ENCODE measurements at regions not wholly inside any gene's neighbourhood (a gene's known extent, or its start where the extent isn't known, plus 50 kb on each side); places are given as distances from the start of the nearest gene placed in this dataset.

- TF ChIP-seq EP300 (IDR thresholded peaks at IDR 0.05): no peak
- no peak for TF ChIP-seq CTCF (IDR thresholded peaks at IDR 0.05)
- no peak for TF ChIP-seq POLR2AphosphoS5 (IDR thresholded peaks at IDR 0.05)
- no peak for TF ChIP-seq POLR2A (IDR thresholded peaks at IDR 0.05)
- Histone ChIP-seq H3K36me3 (no peaks in the 10 kb centered on the region), H3K27me3 (no peaks in the 10 kb centered on the region), H3K4me3 (no peak overlapping the region), H3K4me1 (peaks cover 0 to 13% (median 0%) of the 10 kb centered on the region in 4 donors), H3K27ac (no peak overlapping the region), H3K9me3 (no peaks in the 10 kb centered on the region)
- intact Hi-C loops (cut with DNase I): no loop called here
- no peak for DNase-seq
- WGBS, 2 donors: 58 to 80% methylated on average over 5 of the region's 5 CpGs
Observed at GRCh38 chr4:159498446-159499115, 395.7 kb downstream of the RAPGEF2 start.

GRCh38 chr4:159500861-159501260, 398.0 kb downstream of the RAPGEF2 start:
- Histone ChIP-seq H3K9me3 (no peaks in the 10 kb centered on the region), H3K27me3 (no peaks in the 10 kb centered on the region), H3K27ac (no peak overlapping the region), H3K4me3 (no peak overlapping the region), H3K36me3 (no peaks in the 10 kb centered on the region), H3K4me1 (peaks cover 0 to 13% (median 0%) of the 10 kb centered on the region in 4 donors)
- WGBS, 2 donors: 71 to 72% methylated on average over 2 of the region's 2 CpGs
- TF ChIP-seq EP300 (IDR thresholded peaks at IDR 0.05) (no peak), POLR2A (IDR thresholded peaks at IDR 0.05) (no peak), CTCF (IDR thresholded peaks at IDR 0.05) (no peak), POLR2AphosphoS5 (IDR thresholded peaks at IDR 0.05) (no peak)
- intact Hi-C loops (cut with DNase I): no loop called here
- DNase-seq: no peak

GRCh38 chr4:159503236-159504008, 400.5 kb downstream of the RAPGEF2 start:
- Histone ChIP-seq H3K27me3 (no peaks in the 10 kb centered on the region), H3K4me3 (no peak overlapping the region), H3K36me3 (no peaks in the 10 kb centered on the region), H3K9me3 (no peaks in the 10 kb centered on the region), H3K4me1 (peaks cover 0 to 5% (median 0%) of the 10 kb centered on the region in 4 donors), H3K27ac (no peak overlapping the region)
- DNase-seq: no peak
- TF ChIP-seq CTCF (IDR thresholded peaks at IDR 0.05) (no peak), POLR2A (IDR thresholded peaks at IDR 0.05) (no peak), POLR2AphosphoS5 (IDR thresholded peaks at IDR 0.05) (no peak), EP300 (IDR thresholded peaks at IDR 0.05) (no peak)
- WGBS, 2 donors: 56 to 67% methylated on average over 14 of the region's 14 CpGs
- intact Hi-C loops (cut with DNase I): no loop called here

- H3K4me3 ChIP-seq: no peak overlapping the region
- no peak overlapping the region for H3K27ac ChIP-seq
- H3K9me3 ChIP-seq: no peaks in the 10 kb centered on the region
- TF ChIP-seq POLR2AphosphoS5 (IDR thresholded peaks at IDR 0.05): no peak
- TF ChIP-seq POLR2A (IDR thresholded peaks at IDR 0.05): no peak
- no peak for TF ChIP-seq EP300 (IDR thresholded peaks at IDR 0.05)
- TF ChIP-seq CTCF (IDR thresholded peaks at IDR 0.05): no peak
- no peaks in the 10 kb centered on the region for H3K27me3 ChIP-seq
- intact Hi-C loops (cut with DNase I): no loop called here
- no peak for DNase-seq
- 43 to 69% methylated on average over 5 of the region's 5 CpGs for WGBS, 2 donors
- H3K36me3 ChIP-seq: no peaks in the 10 kb centered on the region
- no peaks in the 10 kb centered on the region for H3K4me1 ChIP-seq
Observed at GRCh38 chr4:159504684-159505083, 401.8 kb downstream of the RAPGEF2 start.

Measured in sigmoid colon (tissue), 6 donors.